Caco-2 (cell line): ENCODE measurements at regions not wholly inside any gene's neighbourhood (a gene's known extent, or its start where the extent isn't known, plus 50 kb on each side); places are given as distances from the start of the nearest gene placed in this dataset.

Source experiments
- BruUV-seq: library from RNA; stranded (reverse); fragments of 400-500 nt; replicated peaks from 2 replicates; lab custom pipeline; 2021; lab: Mats Ljungman, UMichigan
- CTCF ChIA-PET: fragments of 300-600 bp; sonication (Branson Sonifier 250); formaldehyde crosslinking; loops from one replicate; lab custom pipeline; 2022; ENCODE audit warnings: antibody characterized with exemption; lab: Charles Lee
- POLR2A ChIA-PET: fragments of 300-600 bp; sonication (Branson Sonifier 250); formaldehyde crosslinking; loops from one replicate; lab custom pipeline; 2022; ENCODE audit warnings: antibody characterized with exemption; lab: Charles Lee
- DNase-seq, 2 experiments: peaks; one replicate each; pipeline versions ENCODE4 v3.0.0 to v3.0.0-alpha.2; 2020 to 2022
- H3K27me3 ChIP-seq: replicated peaks from 2 replicates; pipeline ENCODE4 v1.6.0; 2011; ENCODE audit warnings: low read length; ENCODE audit not compliant: control insufficient read depth, insufficient read depth
- H3K36me3 ChIP-seq: 2 replicates; pipeline ENCODE4 v1.5.1; 2011; ENCODE audit warnings: low read length; ENCODE audit not compliant: control insufficient read depth, insufficient read depth
- H3K4me1 ChIP-seq: fragments of 250-450 bp; sonication (Bioruptor Pico); 2 replicates; pipeline ENCODE4 v1.5.1; 2020; ENCODE audit warnings: mild to moderate bottlenecking
- H3K4me3 ChIP-seq: 2 replicates; pipeline ENCODE4 v1.5.1; 2011; ENCODE audit warnings: low read depth, mild to moderate bottlenecking, control low read depth, low read length
- H3K9me3 ChIP-seq: fragments of 250-450 bp; sonication (Bioruptor Pico); 2 replicates; pipeline ENCODE4 v1.5.1; 2020; ENCODE audit warnings: mild to moderate bottlenecking, moderate library complexity
- H3K27ac Mint-ChIP-seq: one replicate; pipeline ENCODE4 v1.8.0; 2022; ENCODE audit warnings: mixed read lengths; ENCODE audit not compliant: unreplicated experiment
- H3K27me3 Mint-ChIP-seq: one replicate; pipeline ENCODE4 v1.8.0; 2022; ENCODE audit warnings: mixed read lengths; ENCODE audit not compliant: insufficient read depth, unreplicated experiment
- H3K36me3 Mint-ChIP-seq: one replicate; pipeline ENCODE4 v1.8.0; 2022; ENCODE audit warnings: mild to moderate bottlenecking, mixed read lengths; ENCODE audit not compliant: insufficient read depth, unreplicated experiment
- H3K4me1 Mint-ChIP-seq: one replicate; pipeline ENCODE4 v1.8.0; 2022; ENCODE audit warnings: low read depth, mixed read lengths; ENCODE audit not compliant: unreplicated experiment
- H3K4me3 Mint-ChIP-seq: one replicate; pipeline ENCODE4 v1.8.0; 2022; ENCODE audit warnings: mild to moderate bottlenecking, moderate library complexity, mixed read lengths; ENCODE audit not compliant: unreplicated experiment
- H3K9me3 Mint-ChIP-seq: one replicate; pipeline ENCODE4 v1.8.0; 2022; ENCODE audit warnings: mixed read lengths; ENCODE audit not compliant: unreplicated experiment
- CTCF ChIP-seq, 2 experiments: fragments of 200-600 bp in 1 of 2; IDR thresholded peaks; 1 replicate in 1 of 2; 2 replicates in 1 of 2; pipeline versions ENCODE4 v1.5.1 to v1.8.0; 2011 to 2022; ENCODE audit warnings: antibody characterized with exemption in 1 of 2, control low read depth in 1 of 2, inconsistent platforms in 1 of 2, low read depth in 1 of 2, low read length in 1 of 2, mild to moderate bottlenecking in 1 of 2, moderate library complexity in 1 of 2; ENCODE audit not compliant: insufficient read depth in 1 of 2, severe bottlenecking in 1 of 2, unreplicated experiment in 1 of 2
- intact Hi-C: fragments of 100-400 bp; cut with micrococcal nuclease; formaldehyde crosslinking; loops from one replicate; pipeline ENCODE4 v1.10.0; 2022; ENCODE audit not compliant: unreplicated experiment

GRCh38 chr1:224529844-224530243 lies 86.3 kb upstream of the CNIH3 start:
- ChIA-PET CTCF (no interaction called here), POLR2A (no interaction called here)
- H3K27me3 ChIP-seq = no peaks in the 10 kb centered on the region; the same call in 1 of the 2 replicates
- no peak for TF ChIP-seq CTCF (IDR thresholded peaks at IDR 0.05; ENCODE audit: insufficient read depth in 1 of 2, low read depth in 1 of 2, low read length in 1 of 2, severe bottlenecking in 1 of 2, unreplicated experiment in 1 of 2)
- H3K4me1 ChIP-seq = no peaks in the 10 kb centered on the region
- no peak overlapping the region for H3K4me3 Mint-ChIP-seq
- H3K36me3 ChIP-seq = no peaks in the 10 kb centered on the region
- H3K9me3 ChIP-seq = no peaks in the 10 kb centered on the region
- H3K4me1 Mint-ChIP-seq = no peaks in the 10 kb centered on the region
- no peak for DNase-seq
- peaks cover 10% of the 10 kb centered on the region for H3K27me3 Mint-ChIP-seq
- no peak overlapping the region for H3K4me3 ChIP-seq
- no peaks in the 10 kb centered on the region for H3K36me3 Mint-ChIP-seq
- intact Hi-C loops = loop anchor here (5.0 kb wide), 1 partner anchor 87 kb away; the partner anchor contains the start of gene CNIH3
- BruUV-seq = no TSS peak
- H3K27ac Mint-ChIP-seq = no peak overlapping the region
- H3K9me3 Mint-ChIP-seq = no peaks in the 10 kb centered on the region

- no TSS peak for BruUV-seq
- CTCF ChIA-PET = no interaction called here
- POLR2A ChIA-PET = no interaction called here
Measured at GRCh38 chr1:224533517-224533916, 82.6 kb upstream of the CNIH3 start.

GRCh38 chr1:224534731-224535130 lies 81.4 kb upstream of the CNIH3 start:
- TF ChIP-seq CTCF (IDR thresholded peaks at IDR 0.05; ENCODE audit: insufficient read depth in 1 of 2, low read depth in 1 of 2, low read length in 1 of 2, severe bottlenecking in 1 of 2, unreplicated experiment in 1 of 2) = no peak
- no peak overlapping the region for H3K4me3 Mint-ChIP-seq
- H3K36me3 Mint-ChIP-seq = no peaks in the 10 kb centered on the region
- ChIA-PET CTCF (no interaction called here), POLR2A (no interaction called here)
- Histone ChIP-seq H3K4me3 (no peak overlapping the region), H3K36me3 (no peaks in the 10 kb centered on the region), H3K27me3 (no peaks in the 10 kb centered on the region), H3K9me3 (no peaks in the 10 kb centered on the region), H3K4me1 (no peaks in the 10 kb centered on the region)
- peaks cover 13% of the 10 kb centered on the region for H3K27me3 Mint-ChIP-seq
- no peaks in the 10 kb centered on the region for H3K9me3 Mint-ChIP-seq
- intact Hi-C loops = no loop called here
- no peaks in the 10 kb centered on the region for H3K4me1 Mint-ChIP-seq
- no peak for DNase-seq
- H3K27ac Mint-ChIP-seq = no peak overlapping the region
- BruUV-seq = no TSS peak

More at GRCh38 chr1:224533517-224533916, 82.6 kb upstream of the CNIH3 start:
- Histone ChIP-seq H3K4me1 (no peaks in the 10 kb centered on the region), H3K9me3 (no peaks in the 10 kb centered on the region), H3K27me3 (no peaks in the 10 kb centered on the region), H3K36me3 (no peaks in the 10 kb centered on the region), H3K4me3 (no peak overlapping the region)
- Mint-ChIP-seq H3K27me3 (peaks cover 11% of the 10 kb centered on the region), H3K4me1 (no peaks in the 10 kb centered on the region), H3K9me3 (no peaks in the 10 kb centered on the region), H3K4me3 (no peak overlapping the region), H3K36me3 (no peaks in the 10 kb centered on the region), H3K27ac (no peak overlapping the region)
- no peak for TF ChIP-seq CTCF (IDR thresholded peaks at IDR 0.05; ENCODE audit: insufficient read depth in 1 of 2, low read depth in 1 of 2, low read length in 1 of 2, severe bottlenecking in 1 of 2, unreplicated experiment in 1 of 2)
- intact Hi-C loops = no loop called here
- DNase-seq = no peak
